Transverse colon (tissue), 4 donors: ENCODE measurements at regions not wholly inside any gene's neighbourhood (a gene's known extent, or its start where the extent isn't known, plus 50 kb on each side); places are given as distances from the start of the nearest gene placed in this dataset.

Experiments used
- DNase-seq: peaks from one replicate; pipeline ENCODE4 v3.0.0-alpha.2; 2019
- H3K27ac ChIP-seq, 4 donors: fragments of 200-600 bp; sonication (generic); 2 replicates each; pipeline ENCODE4 v1.5.1; 2016 to 2018; ENCODE audit warnings: inconsistent platforms in 4 of 4
- H3K27me3 ChIP-seq: fragments of 200-600 bp; sonication (generic); 2 replicates; pipeline ENCODE4 v1.5.1; 2017; ENCODE audit warnings: inconsistent platforms
- H3K36me3 ChIP-seq, 4 donors: fragments of 200-600 bp; sonication (generic); 2 replicates each; pipeline ENCODE4 v1.5.1; 2017 to 2019; ENCODE audit warnings: inconsistent platforms in 4 of 4
- H3K4me1 ChIP-seq, 4 donors: fragments of 200-600 bp; sonication (generic); 2 replicates each; pipeline ENCODE4 v1.5.1; 2017 to 2020; ENCODE audit warnings: inconsistent platforms in 4 of 4
- H3K4me3 ChIP-seq, 4 donors: fragments of 200-600 bp; sonication (generic); 1 replicate in 1 of 4; 2 replicates in 3 of 4; pipeline versions ENCODE4 v1.5.1 to v1.6.1; 2017 to 2019; ENCODE audit warnings: inconsistent platforms in 4 of 4
- H3K9me3 ChIP-seq, 2 donors: fragments of 200-600 bp; sonication (generic); 2 replicates each; pipeline ENCODE4 v1.5.1; 2017 to 2019; ENCODE audit warnings: inconsistent platforms in 2 of 2
- EP300 ChIP-seq: sonication (generic); formaldehyde crosslinking; IDR thresholded peaks from one replicate; pipeline ENCODE4 v1.6.1; 2017; ENCODE audit warnings: antibody characterized with exemption, low read depth
- POLR2A ChIP-seq: fragments of 450-650 bp; IDR thresholded peaks from one replicate; pipeline ENCODE4 v1.6.1; 2016; ENCODE audit warnings: antibody characterized with exemption, mild to moderate bottlenecking, moderate library complexity
- POLR2AphosphoS5 ChIP-seq, 3 donors: sonication (generic); formaldehyde crosslinking; IDR thresholded peaks; one replicate each; pipeline ENCODE4 v1.6.1; 2016; ENCODE audit warnings: antibody characterized with exemption in 3 of 3
- WGBS, 2 donors: methylation state at CpG; one replicate each; pipeline ENCODE4 v1.1.5; 2018; ENCODE audit warnings: low coverage in 1 of 2; 5-methylcytosine and 5-hydroxymethylcytosine counted together
- in situ Hi-C, 4 donors: fragments of 200-750 bp; cut with MboI; loops; one replicate each; pipeline versions ENCODE4 v1.15.0 to v1.15.1; 2017; ENCODE audit warnings: low sequenced_read_pairs in 3 of 4, low pct_ligation_motif_present in 1 of 4, low pct_unique_long_range_greater_than_20kb in 1 of 4
- intact Hi-C: fragments of 100-400 bp; cut with DNase I; formaldehyde crosslinking; loops from one replicate; pipeline ENCODE4 v1.15.1; 2023; ENCODE audit warnings: low total_unique reads
- TF ChIP-seq, protein P1 (sequence below), 5 experiments: fragments of 200-600 bp in 3 of 5; fragments of 450-650 bp in 2 of 5; sonication (generic) in 3 of 5; IDR thresholded peaks; 1 replicate in 2 of 5; 2 replicates in 3 of 5; pipeline ENCODE4 v1.5.1; 2016 to 2017; ENCODE audit warnings: antibody characterized with exemption in 5 of 5, inconsistent platforms in 3 of 5, mild to moderate bottlenecking in 2 of 5, moderate library complexity in 1 of 5

DNA sequence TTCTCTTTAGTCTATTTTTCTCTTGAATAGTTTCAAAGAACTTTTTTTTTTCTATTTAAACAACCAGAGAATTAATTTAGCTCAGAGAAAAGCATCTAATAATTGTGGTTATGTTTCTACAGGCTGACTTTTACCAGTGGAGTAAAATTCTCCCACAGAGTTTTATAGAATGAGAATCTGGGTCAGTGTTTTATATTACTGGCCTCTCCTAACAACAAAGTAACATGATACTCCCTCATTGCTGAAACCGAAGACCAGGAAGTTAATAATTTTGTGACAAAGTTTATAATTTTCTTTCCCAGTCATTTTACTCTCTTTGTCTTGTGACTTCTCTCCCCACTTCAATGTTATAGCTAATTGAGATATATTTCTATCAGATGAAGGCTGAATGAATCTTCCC lies 946.9 kb downstream of the EPHA3 start:
- 18 to 28% methylated on average over 1 of the region's 1 CpG for WGBS, 2 donors
- no peak overlapping the region for H3K27ac ChIP-seq
- no peaks in the 10 kb centered on the region for H3K27me3 ChIP-seq
- TF ChIP-seq POLR2AphosphoS5 (IDR thresholded peaks at IDR 0.05) (no peak), POLR2A (no peak), EP300 (no peak)
- TF ChIP-seq, protein P1, sequence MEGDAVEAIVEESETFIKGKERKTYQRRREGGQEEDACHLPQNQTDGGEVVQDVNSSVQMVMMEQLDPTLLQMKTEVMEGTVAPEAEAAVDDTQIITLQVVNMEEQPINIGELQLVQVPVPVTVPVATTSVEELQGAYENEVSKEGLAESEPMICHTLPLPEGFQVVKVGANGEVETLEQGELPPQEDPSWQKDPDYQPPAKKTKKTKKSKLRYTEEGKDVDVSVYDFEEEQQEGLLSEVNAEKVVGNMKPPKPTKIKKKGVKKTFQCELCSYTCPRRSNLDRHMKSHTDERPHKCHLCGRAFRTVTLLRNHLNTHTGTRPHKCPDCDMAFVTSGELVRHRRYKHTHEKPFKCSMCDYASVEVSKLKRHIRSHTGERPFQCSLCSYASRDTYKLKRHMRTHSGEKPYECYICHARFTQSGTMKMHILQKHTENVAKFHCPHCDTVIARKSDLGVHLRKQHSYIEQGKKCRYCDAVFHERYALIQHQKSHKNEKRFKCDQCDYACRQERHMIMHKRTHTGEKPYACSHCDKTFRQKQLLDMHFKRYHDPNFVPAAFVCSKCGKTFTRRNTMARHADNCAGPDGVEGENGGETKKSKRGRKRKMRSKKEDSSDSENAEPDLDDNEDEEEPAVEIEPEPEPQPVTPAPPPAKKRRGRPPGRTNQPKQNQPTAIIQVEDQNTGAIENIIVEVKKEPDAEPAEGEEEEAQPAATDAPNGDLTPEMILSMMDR (IDR thresholded peaks at IDR 0.05) = no peak
- intact Hi-C loops = no loop called here
- H3K36me3 ChIP-seq = no peaks in the 10 kb centered on the region
- H3K4me1 ChIP-seq = peaks cover 0 to 18% (median 0%) of the 10 kb centered on the region in 4 donors
- no peaks in the 10 kb centered on the region for H3K9me3 ChIP-seq
- no peak overlapping the region for H3K4me3 ChIP-seq
- DNase-seq = no peak
- in situ Hi-C loops = no loop called here

DNA sequence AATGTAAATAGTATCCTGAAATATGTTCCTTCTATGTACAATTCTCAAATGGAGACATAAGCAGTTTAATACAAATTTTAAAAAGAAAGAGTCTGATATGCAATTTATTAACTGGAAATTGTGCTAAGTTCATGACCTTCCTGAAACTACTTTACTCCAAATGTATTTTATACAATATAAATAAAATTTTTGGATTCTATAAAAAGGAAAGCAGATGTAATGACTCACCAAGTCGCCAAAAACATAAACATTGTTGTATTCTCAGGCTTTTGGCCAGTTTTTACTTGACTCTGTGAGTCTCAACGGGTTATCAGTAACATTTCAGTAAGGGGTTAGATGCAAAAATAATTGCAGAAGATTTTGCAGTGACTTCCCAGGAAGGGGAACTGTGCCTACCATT lies 948.2 kb downstream of the EPHA3 start:
- 38 to 41% methylated on average over 2 of the region's 2 CpGs for WGBS, 2 donors
- no peak for TF ChIP-seq POLR2AphosphoS5 (IDR thresholded peaks at IDR 0.05)
- no peak for TF ChIP-seq EP300
- TF ChIP-seq, protein P1 (IDR thresholded peaks at IDR 0.05) = no peak
- TF ChIP-seq POLR2A = no peak
- H3K36me3 ChIP-seq = no peaks in the 10 kb centered on the region
- H3K27ac ChIP-seq = no peak overlapping the region
- intact Hi-C loops = no loop called here
- H3K4me3 ChIP-seq = no peak overlapping the region
- H3K9me3 ChIP-seq = no peaks in the 10 kb centered on the region
- DNase-seq = no peak
- H3K4me1 ChIP-seq = peaks cover 0 to 18% (median 0%) of the 10 kb centered on the region in 4 donors
- in situ Hi-C loops = no loop called here
- H3K27me3 ChIP-seq = no peaks in the 10 kb centered on the region

DNA sequence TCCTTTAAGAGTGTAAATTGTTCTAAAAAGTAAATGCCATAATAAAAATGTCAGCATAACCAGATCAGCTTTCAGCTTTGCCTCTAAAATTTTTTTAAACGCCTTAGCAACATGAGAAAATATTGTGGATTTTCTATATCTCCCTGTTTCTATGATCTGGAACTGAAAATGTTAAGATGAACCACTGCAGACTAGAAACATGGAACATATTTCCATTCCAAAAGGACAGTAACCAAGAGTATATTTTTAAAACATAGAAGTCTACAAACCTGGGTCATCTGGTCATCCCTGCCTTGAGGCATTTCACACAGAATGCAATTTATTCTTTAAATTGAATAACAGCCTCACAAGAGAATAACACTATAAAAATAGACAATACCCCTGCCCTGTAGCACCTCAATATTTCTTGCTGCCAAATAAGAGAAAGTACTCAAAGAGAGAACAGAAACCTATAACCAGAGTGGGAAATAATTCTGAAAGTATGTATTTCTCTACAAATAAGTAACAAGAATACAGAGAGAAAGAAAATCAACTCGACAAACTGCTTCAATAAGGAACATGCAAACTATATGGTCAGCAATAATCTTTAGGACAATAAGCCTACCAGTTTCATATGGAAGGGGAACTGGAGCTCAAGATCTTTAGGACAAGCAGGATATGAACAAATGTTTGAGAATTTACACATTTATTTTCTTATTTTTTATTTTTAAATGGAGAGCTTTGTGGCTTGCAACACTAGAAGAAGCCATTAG lies 949.0 kb downstream of the EPHA3 start:
- H3K4me1 ChIP-seq = peaks cover 0 to 18% (median 0%) of the 10 kb centered on the region in 4 donors
- WGBS, 2 donors = 61 to 71% methylated on average over 2 of the region's 2 CpGs
- DNase-seq = no peak
- H3K9me3 ChIP-seq = no peaks in the 10 kb centered on the region
- H3K36me3 ChIP-seq = no peaks in the 10 kb centered on the region
- TF ChIP-seq, protein P1 (IDR thresholded peaks at IDR 0.05) = no peak
- no peak for TF ChIP-seq POLR2AphosphoS5 (IDR thresholded peaks at IDR 0.05)
- TF ChIP-seq EP300 = no peak
- TF ChIP-seq POLR2A = no peak
- in situ Hi-C loops (no loop called here), intact Hi-C loops (no loop called here)
- H3K27ac ChIP-seq = no peak overlapping the region
- no peaks in the 10 kb centered on the region for H3K27me3 ChIP-seq
- H3K4me3 ChIP-seq = no peak overlapping the region

DNA sequence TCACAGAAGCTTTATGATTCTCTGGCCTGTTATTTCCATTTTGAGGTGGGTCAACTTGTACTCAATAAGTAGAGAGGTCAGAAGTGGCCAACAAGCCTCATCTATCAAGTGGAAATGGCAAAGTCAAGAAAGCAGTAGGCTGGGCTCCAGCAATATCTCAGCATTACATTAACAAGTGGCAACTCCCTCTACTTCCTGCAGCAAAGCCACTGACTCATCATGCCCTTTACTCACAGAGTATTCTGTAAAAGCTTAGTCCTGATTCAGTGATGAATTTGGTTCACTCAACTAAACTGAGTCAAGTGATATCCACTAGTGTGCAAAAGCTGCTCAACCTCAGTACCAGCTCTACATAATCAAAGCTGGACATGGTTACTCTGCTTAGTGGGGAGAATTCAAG lies 954.6 kb downstream of the EPHA3 start:
- no peak for DNase-seq
- no peak overlapping the region for H3K27ac ChIP-seq
- H3K9me3 ChIP-seq = no peaks in the 10 kb centered on the region
- H3K4me3 ChIP-seq = no peak overlapping the region
- H3K36me3 ChIP-seq = no peaks in the 10 kb centered on the region
- intact Hi-C loops (no loop called here), in situ Hi-C loops (no loop called here)
- H3K27me3 ChIP-seq = no peaks in the 10 kb centered on the region
- H3K4me1 ChIP-seq = no peaks in the 10 kb centered on the region
- TF ChIP-seq POLR2A = no peak
- no peak for TF ChIP-seq EP300
- no peak for TF ChIP-seq POLR2AphosphoS5 (IDR thresholded peaks at IDR 0.05)
- TF ChIP-seq, protein P1 (IDR thresholded peaks at IDR 0.05) = no peak
